GM19025 (cell line): ENCODE measurements at regions not wholly inside any gene's neighbourhood (a gene's known extent, or its start where the extent isn't known, plus 50 kb on each side); places are given as distances from the start of the nearest gene placed in this dataset.

Experiments used
- ATAC-seq: cut with Tn5 transposase; IDR thresholded peaks from one replicate; pipeline ENCODE4 v1.9.1; 2021; ENCODE audit warnings: mild to moderate bottlenecking, low read depth, moderate library complexity; ENCODE audit not compliant: unreplicated experiment

- no peak for ATAC-seq
These were observed 50.6 kb upstream of the YWHAQ start for GRCh38 chr2:9681427-9681817.

GRCh38 chr2:9685637-9686036 is 54.8 kb upstream of the YWHAQ start:
- ATAC-seq = no peak

- ATAC-seq = no peak
These were observed 55.3 kb upstream of the YWHAQ start for GRCh38 chr2:9686061-9686460.

- no peak for ATAC-seq
These were observed 59.5 kb upstream of the YWHAQ start for GRCh38 chr2:9690252-9690651.

- no peak for ATAC-seq
These were observed 60.1 kb upstream of the YWHAQ start for GRCh38 chr2:9690716-9691498.

GRCh38 chr2:9692456-9693195 is 61.8 kb upstream of the YWHAQ start:
- ATAC-seq = no peak

- no peak for ATAC-seq
These were observed 62.3 kb upstream of the YWHAQ start for GRCh38 chr2:9693196-9693491.

- no peak for ATAC-seq
These were observed 62.8 kb upstream of the YWHAQ start for GRCh38 chr2:9693646-9694045.

GRCh38 chr2:9694661-9695234 is 64.0 kb upstream of the YWHAQ start:
- no peak for ATAC-seq

GRCh38 chr2:9695941-9696340 is 65.1 kb upstream of the YWHAQ start:
- no peak for ATAC-seq

GRCh38 chr2:9696731-9697130 is 65.9 kb upstream of the YWHAQ start:
- ATAC-seq = no peak

- no peak for ATAC-seq
These were observed 67.1 kb upstream of the YWHAQ start for GRCh38 chr2:9697909-9698308.

GRCh38 chr2:9699139-9700108 is 68.6 kb upstream of the YWHAQ start:
- no peak for ATAC-seq

GRCh38 chr2:9700109-9700495 is 69.3 kb upstream of the YWHAQ start:
- ATAC-seq = no peak

- ATAC-seq = no peak
These were observed 71.8 kb upstream of the YWHAQ start for GRCh38 chr2:9702604-9703084.

- ATAC-seq = no peak
These were observed 72.4 kb upstream of the YWHAQ start for GRCh38 chr2:9703085-9703678.

GRCh38 chr2:9703701-9704221 is 73.0 kb upstream of the YWHAQ start:
- no peak for ATAC-seq

GRCh38 chr2:9704600-9704999 is 73.8 kb upstream of the YWHAQ start:
- ATAC-seq = no peak

GRCh38 chr2:9705196-9705595 is 74.4 kb upstream of the YWHAQ start:
- no peak for ATAC-seq

GRCh38 chr2:9707008-9707407 is 76.2 kb upstream of the YWHAQ start:
- no peak for ATAC-seq
